ENCODE measurements at regions not wholly inside any gene's neighbourhood (a gene's known extent, or its start where the extent isn't known, plus 50 kb on each side); places are given as distances from the start of the nearest gene placed in this dataset.
"Not testable (repeated sequence)": the region's sequence is repeated elsewhere in the genome, so short reads cannot be mapped to it uniquely, and the experiment has no call there.

- no peak for DNase-seq
Observed at GRCh38 chr1:38497921-38498656, 361.5 kb downstream of the RRAGC start.

- not testable (repeated sequence) for DNase-seq
Observed at GRCh38 chr1:38493306-38493705, 366.3 kb downstream of the RRAGC start.

DNA sequence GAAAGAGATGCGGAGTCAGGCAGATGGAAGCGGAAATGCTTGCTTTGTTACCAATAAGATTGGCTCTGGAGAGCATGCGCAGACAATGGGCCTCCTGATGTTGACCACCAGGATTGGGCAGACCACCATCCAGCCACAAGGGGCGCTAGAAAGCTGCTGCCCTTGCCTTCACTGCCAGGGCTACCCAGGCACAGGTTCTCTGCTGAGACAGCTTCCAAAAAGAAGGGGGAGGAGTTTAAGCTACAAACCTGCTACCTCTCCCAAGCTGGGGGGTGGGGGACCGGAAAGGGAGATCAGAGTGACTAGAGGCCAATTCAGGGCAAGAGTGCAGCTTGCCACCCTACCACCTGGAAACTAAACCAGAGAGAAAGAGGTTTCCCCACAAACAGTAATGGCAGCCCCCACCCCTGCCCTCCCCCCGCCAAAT lies 369.7 kb downstream of the RRAGC start:
- no peak for DNase-seq

- no peak for DNase-seq
Observed at GRCh38 chr1:38488162-38488898, 371.2 kb downstream of the RRAGC start.

GRCh38 chr1:38487396-38487795 lies 372.2 kb downstream of the RRAGC start:
- DNase-seq: no peak

DNA sequence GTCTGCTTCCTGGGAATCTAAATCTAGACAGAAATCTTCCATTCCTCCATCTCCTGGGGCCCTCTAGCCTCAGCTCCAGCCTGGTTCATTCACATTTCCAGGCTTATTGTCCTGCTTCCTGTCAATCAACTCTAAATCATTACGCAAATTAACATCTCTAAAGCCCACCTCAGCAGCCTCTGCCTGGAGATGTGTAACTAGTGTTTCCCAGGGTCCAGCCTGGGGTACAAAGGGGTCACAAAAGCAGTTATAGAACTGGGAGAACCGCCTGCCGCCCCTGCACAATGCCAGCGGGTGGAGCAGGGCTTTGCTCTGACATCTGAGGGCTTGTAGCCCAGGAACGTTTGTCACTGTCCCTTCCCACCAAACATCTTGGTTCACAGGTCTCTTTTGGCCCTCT lies 373.5 kb downstream of the RRAGC start:
- DNase-seq: no peak

DNA sequence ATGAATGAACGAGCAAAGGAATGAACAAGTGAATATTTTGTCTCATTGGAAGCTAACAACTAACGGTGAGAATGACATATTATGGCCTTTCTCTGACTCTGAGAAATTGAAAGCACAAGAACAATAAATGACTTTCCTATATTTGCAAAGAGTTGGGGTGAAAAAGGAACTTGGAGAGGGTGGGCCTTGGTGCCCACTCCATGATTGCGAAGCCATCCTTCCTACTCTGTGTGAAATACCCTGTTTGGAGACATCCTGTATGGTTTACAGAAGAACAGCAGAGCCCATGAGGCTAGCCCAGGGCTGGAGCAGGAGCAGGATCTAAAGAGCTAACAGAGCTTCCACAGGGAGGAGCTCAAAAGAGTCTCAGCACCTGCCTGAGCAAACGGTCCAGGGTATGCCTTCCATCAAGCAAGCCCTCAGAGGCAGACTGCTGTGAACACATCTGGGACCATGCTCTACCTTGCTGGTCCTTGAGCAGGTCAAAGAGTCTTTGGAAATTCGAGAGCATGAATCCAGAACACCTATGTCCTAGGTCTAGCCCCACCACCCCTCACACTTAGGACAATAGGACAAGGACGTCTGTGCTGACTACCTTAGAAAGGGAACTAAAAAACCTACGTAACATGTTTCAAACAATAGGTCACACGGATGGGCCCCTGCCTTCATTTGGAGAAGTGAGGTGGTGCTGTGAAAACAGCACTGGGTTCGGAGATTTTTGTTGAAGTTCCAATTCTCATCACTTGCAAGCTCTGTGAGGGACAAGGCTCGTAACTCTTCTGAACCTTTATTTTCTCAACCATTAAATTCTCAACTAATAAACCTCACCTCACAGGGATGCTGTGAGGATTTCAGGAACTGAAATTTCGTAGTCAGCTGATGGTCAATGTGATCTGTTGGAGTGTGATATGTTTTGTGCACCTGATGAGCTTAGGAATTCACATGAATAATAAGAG lies 377.4 kb downstream of the RRAGC start:
- no peak for DNase-seq

DNA sequence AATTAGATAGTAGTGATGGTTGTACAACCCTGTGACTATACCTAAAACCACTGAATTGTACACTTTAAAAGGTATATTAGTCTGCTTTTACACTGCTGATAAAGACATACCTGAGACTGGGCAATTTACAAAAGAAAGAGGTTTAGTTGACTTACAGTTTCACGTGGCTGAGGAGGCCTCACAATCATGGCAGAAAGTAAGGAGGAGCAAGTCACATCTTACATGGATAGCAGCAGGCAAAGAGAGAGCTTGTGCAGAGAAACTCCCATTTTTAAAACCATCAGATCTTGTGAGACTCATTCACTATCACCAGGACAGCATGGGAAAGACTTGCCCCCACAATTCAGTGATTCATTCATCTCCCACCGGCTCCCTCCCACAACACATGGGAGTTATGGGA lies 379.9 kb downstream of the RRAGC start:
- not testable (repeated sequence) for DNase-seq

- DNase-seq: no peak
Observed at GRCh38 chr1:38477811-38478210, 381.8 kb downstream of the RRAGC start.

DNA sequence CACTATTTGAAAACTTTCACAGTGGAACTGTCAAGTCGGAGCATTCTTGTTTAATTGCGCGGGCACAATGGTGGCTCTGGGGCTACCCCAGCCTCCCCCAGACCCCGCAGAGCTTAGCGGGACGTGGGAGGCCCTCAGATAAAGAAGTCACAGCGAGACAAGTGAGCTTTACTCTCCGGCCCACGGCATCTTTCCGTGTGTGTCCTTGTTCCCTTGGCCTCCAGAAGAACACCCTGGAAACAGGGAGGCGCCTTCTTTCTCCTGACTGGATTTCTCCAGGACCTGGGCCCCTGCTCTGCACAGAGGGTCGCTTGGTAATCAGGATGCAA lies 382.8 kb downstream of the RRAGC start:
- no peak for DNase-seq

DNA sequence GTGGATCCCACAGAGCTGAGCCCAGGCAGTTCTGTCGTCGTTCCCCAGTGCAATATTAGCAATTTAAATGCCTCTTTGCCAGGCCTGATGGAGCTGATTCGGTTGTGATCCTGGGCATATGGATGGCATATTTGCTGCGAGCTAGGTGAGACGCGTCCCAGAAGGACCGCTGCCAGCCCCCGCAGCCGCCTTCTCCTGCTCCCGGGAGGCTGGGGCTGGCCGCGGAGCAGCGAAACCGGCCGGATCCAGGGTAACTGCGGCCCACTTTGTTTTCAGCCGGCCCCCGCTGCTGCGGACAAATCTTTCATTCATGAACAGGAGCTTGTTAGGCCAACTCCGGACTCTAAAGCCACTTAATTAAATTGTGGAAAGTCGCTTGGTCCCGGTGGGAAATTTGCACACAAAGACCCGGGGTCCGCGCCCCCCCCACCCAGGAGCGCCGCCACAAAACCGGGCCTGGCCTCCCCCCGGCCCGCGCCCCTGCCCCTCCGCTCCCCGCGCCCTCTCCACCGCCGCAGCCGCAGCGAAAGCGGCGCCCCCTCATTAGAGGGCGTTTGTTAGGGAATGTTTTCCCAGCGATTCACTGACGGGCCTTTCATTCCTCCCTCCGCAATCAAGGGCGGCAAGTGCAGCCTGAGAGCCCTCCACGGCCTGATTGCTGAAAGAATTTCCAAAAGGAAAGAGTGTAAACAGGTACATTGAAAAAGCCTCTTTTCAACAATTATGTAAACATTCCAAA lies 383.3 kb downstream of the RRAGC start:
- DNase-seq: no peak

GRCh38 chr1:38475624-38476005 lies 384.0 kb downstream of the RRAGC start:
- no peak for DNase-seq

GRCh38 chr1:38474738-38475623 lies 384.6 kb downstream of the RRAGC start:
- no peak for DNase-seq

GRCh38 chr1:38466487-38466886 lies 393.1 kb downstream of the RRAGC start:
- DNase-seq: no peak

DNA sequence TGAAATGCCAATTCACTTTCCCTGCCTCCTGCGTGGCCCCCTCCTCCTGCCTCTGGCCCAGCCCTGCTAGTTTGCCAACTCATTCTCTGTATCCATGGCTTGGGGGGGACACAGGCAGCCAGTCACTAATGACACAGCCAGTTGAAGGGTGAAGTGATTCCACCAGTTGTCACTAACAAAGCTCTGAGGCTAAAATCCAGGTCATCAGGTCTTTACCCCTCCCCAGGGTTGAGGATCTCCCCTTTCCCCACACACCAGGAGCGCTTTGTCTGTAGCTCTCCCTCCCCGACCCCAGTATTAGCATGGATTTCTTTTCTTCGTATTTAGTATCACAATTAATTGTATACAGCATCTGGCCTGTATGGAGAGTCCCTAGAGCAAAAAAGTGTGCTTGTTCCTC lies 394.1 kb downstream of the RRAGC start:
- no peak for DNase-seq

- DNase-seq: no peak
Observed at GRCh38 chr1:38464071-38464661, 395.4 kb downstream of the RRAGC start.

- no peak for DNase-seq
Observed at GRCh38 chr1:38463074-38463473, 396.5 kb downstream of the RRAGC start.

DNA sequence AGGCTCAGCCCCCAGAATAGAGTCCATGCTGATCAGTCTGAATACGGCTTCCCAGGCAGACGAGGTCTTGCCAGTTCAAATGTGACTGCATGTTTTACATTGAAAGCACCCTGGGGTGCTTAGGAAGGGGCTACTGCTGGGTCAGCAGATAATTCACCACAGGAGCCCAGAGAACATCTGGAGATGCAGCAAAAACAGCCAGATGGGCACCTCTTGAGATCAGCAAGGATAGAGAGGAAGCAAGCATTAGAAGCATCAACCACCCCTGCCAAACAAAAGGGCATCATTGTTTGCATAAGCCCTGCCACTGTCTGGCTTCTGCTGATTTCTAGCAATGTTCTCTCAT lies 403.1 kb downstream of the RRAGC start:
- no peak for DNase-seq

- DNase-seq: peak; percentile 23
Observed at GRCh38 chr1:38455829-38456530, 403.6 kb downstream of the RRAGC start.

DNA sequence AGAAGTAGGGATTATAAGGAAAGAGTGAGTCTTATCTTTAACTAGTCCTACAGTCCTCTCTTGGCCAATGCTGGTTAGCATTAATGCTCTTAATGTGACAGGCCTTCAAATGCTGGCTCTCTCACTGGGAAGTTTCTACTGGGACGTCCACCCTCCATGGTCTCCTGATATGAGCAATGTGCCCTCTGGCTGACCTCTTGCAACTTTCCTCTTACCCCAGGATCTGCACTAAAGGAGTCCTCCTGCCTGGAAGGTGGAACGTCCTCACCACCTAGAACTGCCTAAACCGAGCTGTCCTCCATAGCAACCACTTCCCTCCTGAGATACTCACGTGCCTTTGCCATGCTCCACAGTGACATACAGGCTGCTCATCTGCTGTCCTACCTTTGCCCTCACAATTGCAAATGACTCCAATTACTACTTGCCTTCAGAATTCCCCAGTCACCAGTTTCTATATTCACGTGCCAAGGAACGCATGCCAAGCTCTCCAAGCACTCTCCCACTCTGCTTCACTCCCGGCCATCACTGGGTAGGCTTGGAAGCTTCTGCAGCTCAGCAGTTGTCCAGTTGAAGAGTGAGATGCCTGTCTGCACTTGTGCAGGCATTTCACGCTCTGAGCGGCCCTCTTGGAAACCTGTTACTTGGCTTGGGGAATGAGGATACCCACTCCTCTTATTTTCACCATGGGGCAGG lies 404.7 kb downstream of the RRAGC start:
- DNase-seq: no peak
